Natural killer cell (primary cell): ENCODE measurements at regions not wholly inside any gene's neighbourhood (a gene's known extent, or its start where the extent isn't known, plus 50 kb on each side); places are given as distances from the start of the nearest gene placed in this dataset.

Experiments used
- ATAC-seq, 3 donors: fragments of 150-1000 bp in 2 of 3; fragments of 200-7000 bp in 1 of 3; cut with Tn5 transposase; 1 replicate in 1 of 3; 2 replicates in 2 of 3; pipeline ENCODE4 v1.10.0; 2021; ENCODE audit warnings: mild to moderate bottlenecking in 2 of 3, moderate library complexity in 2 of 3
- DNase-seq, 2 donors: peaks; one replicate each; pipeline versions ENCODE4 v3.0.0 to v3.0.0-alpha.2; 2013 to 2021; ENCODE audit warnings: mixed read lengths in 1 of 2
- H3K27ac ChIP-seq: one replicate; pipeline ENCODE4 v1.5.1; 2013; ENCODE audit warnings: mild to moderate bottlenecking, low read length
- H3K27me3 ChIP-seq: one replicate; pipeline ENCODE4 v1.6.1; 2013; ENCODE audit warnings: low read length; ENCODE audit not compliant: control insufficient read depth, insufficient read depth
- H3K36me3 ChIP-seq: one replicate; pipeline ENCODE4 v1.6.1; 2013; ENCODE audit warnings: low read length; ENCODE audit not compliant: control insufficient read depth, insufficient read depth
- H3K4me1 ChIP-seq: one replicate; pipeline ENCODE4 v1.6.1; 2013; ENCODE audit warnings: low read length; ENCODE audit not compliant: control insufficient read depth, insufficient read depth
- H3K4me3 ChIP-seq: one replicate; pipeline ENCODE4 v1.5.1; 2013; ENCODE audit warnings: low read length
- H3K9me3 ChIP-seq: one replicate; pipeline ENCODE4 v1.6.1; 2013; ENCODE audit warnings: low read length; ENCODE audit not compliant: control insufficient read depth, insufficient read depth
- H3K27ac Mint-ChIP-seq, 2 donors: one replicate each; pipeline ENCODE4 v1.8.0; 2022; ENCODE audit warnings: mild to moderate bottlenecking in 2 of 2, mixed read lengths in 2 of 2, moderate library complexity in 1 of 2
- H3K27me3 Mint-ChIP-seq, 2 donors: one replicate each; pipeline ENCODE4 v1.8.0; 2022; ENCODE audit warnings: low read depth in 2 of 2, mixed read lengths in 2 of 2
- H3K36me3 Mint-ChIP-seq: one replicate; pipeline ENCODE4 v1.8.0; 2022; ENCODE audit warnings: mixed read lengths
- H3K4me1 Mint-ChIP-seq, 2 donors: one replicate each; pipeline ENCODE4 v1.8.0; 2022; ENCODE audit warnings: mixed read lengths in 2 of 2
- H3K4me3 Mint-ChIP-seq: one replicate; pipeline ENCODE4 v1.8.0; 2022; ENCODE audit warnings: mild to moderate bottlenecking, moderate library complexity, mixed read lengths
- H3K9me3 Mint-ChIP-seq, 2 donors: one replicate each; pipeline ENCODE4 v1.8.0; 2022; ENCODE audit warnings: mixed read lengths in 2 of 2
- WGBS: methylation state at CpG from one replicate; pipeline ENCODE4 v1.1.7; 2013; ENCODE audit warnings: missing lambda C conversion rate; ENCODE audit not compliant: insufficient coverage; 5-methylcytosine and 5-hydroxymethylcytosine counted together
- intact Hi-C: fragments of 100-400 bp; cut with micrococcal nuclease; formaldehyde crosslinking; loops from one replicate; pipeline ENCODE4 v1.14.2; 2022
- TF ChIP-seq, protein P1 (sequence below): fragments of 200-600 bp; IDR thresholded peaks from one replicate; pipeline ENCODE4 v1.8.0; 2022; ENCODE audit warnings: antibody characterized with exemption

GRCh38 chr2:8235419-8235818 lies 446.4 kb upstream of the ID2 start:
- TF ChIP-seq, protein P1, sequence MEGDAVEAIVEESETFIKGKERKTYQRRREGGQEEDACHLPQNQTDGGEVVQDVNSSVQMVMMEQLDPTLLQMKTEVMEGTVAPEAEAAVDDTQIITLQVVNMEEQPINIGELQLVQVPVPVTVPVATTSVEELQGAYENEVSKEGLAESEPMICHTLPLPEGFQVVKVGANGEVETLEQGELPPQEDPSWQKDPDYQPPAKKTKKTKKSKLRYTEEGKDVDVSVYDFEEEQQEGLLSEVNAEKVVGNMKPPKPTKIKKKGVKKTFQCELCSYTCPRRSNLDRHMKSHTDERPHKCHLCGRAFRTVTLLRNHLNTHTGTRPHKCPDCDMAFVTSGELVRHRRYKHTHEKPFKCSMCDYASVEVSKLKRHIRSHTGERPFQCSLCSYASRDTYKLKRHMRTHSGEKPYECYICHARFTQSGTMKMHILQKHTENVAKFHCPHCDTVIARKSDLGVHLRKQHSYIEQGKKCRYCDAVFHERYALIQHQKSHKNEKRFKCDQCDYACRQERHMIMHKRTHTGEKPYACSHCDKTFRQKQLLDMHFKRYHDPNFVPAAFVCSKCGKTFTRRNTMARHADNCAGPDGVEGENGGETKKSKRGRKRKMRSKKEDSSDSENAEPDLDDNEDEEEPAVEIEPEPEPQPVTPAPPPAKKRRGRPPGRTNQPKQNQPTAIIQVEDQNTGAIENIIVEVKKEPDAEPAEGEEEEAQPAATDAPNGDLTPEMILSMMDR = no peak
- 93% methylated on average over 1 of the region's 1 CpG for WGBS
- no peak for ATAC-seq
- Mint-ChIP-seq H3K27me3 (no peaks in the 10 kb centered on the region), H3K4me3 (peak overlapping the region; percentile 32), H3K27ac (peak overlapping the region; percentile 30 to 87), H3K4me1 (peaks cover 52 to 74% of the 10 kb centered on the region in 2 donors), H3K36me3 (no peaks in the 10 kb centered on the region), H3K9me3 (no peaks in the 10 kb centered on the region)
- peaks cover 24% of the 10 kb centered on the region for H3K4me1 ChIP-seq
- no peak overlapping the region for H3K4me3 ChIP-seq
- no peaks in the 10 kb centered on the region for H3K9me3 ChIP-seq
- H3K36me3 ChIP-seq = no peaks in the 10 kb centered on the region
- H3K27ac ChIP-seq = no peak overlapping the region
- H3K27me3 ChIP-seq = no peaks in the 10 kb centered on the region
- intact Hi-C loops = no loop called here
- DNase-seq = no peak

DNA sequence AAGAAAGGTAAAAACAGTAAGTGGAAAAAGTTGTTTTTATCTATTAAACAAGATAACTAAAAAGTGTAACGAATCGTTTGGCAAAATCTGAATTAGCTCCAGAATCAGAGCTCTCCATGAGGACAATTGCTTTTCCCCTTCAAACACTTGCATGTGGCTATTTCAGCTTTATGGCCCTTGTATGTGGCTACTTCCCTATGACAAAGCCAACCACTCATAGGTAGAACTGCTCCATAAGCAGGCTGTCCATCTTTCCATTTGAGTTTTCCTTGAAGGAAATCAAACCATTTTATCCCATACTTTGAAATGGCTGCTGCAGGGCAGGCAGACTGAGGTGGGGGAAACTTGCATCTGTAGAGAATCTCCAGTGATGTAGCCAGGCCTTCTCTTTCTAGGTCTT lies 445.5 kb upstream of the ID2 start:
- Mint-ChIP-seq H3K4me1 (peaks cover 52 to 73% of the 10 kb centered on the region in 2 donors), H3K27me3 (no peaks in the 10 kb centered on the region), H3K27ac (no peak overlapping the region), H3K36me3 (peaks cover 6% of the 10 kb centered on the region), H3K9me3 (no peaks in the 10 kb centered on the region), H3K4me3 (no peak overlapping the region)
- no peak for DNase-seq
- H3K9me3 ChIP-seq = no peaks in the 10 kb centered on the region
- TF ChIP-seq, protein P1 = no peak
- H3K4me3 ChIP-seq = no peak overlapping the region
- H3K4me1 ChIP-seq = peaks cover 24% of the 10 kb centered on the region
- H3K36me3 ChIP-seq = no peaks in the 10 kb centered on the region
- H3K27ac ChIP-seq = no peak overlapping the region
- no peaks in the 10 kb centered on the region for H3K27me3 ChIP-seq
- no peak for ATAC-seq
- 93% methylated on average over 2 of the region's 2 CpGs for WGBS
- intact Hi-C loops = no loop called here

GRCh38 chr2:8238521-8239230 lies 443.2 kb upstream of the ID2 start:
- Histone ChIP-seq H3K4me3 (no peak overlapping the region), H3K27ac (no peak overlapping the region), H3K27me3 (no peaks in the 10 kb centered on the region), H3K4me1 (peaks cover 24% of the 10 kb centered on the region), H3K9me3 (peaks cover 3% of the 10 kb centered on the region), H3K36me3 (peaks cover 2% of the 10 kb centered on the region)
- H3K9me3 Mint-ChIP-seq = no peaks in the 10 kb centered on the region
- TF ChIP-seq, protein P1 = no peak
- no peaks in the 10 kb centered on the region for H3K27me3 Mint-ChIP-seq
- 12% methylated on average over 6 of the region's 8 CpGs for WGBS
- H3K27ac Mint-ChIP-seq = peak overlapping the region; percentile 39 to 76
- H3K36me3 Mint-ChIP-seq = peaks cover 16% of the 10 kb centered on the region
- H3K4me3 Mint-ChIP-seq = peak overlapping the region; percentile 73
- H3K4me1 Mint-ChIP-seq = peaks cover 42 to 59% of the 10 kb centered on the region in 2 donors
- DNase-seq (no peak), ATAC-seq (peak in 1 of 3 donors; percentile 34)
- intact Hi-C loops = no loop called here
